ENCODE measurements at regions not wholly inside any gene's neighbourhood (a gene's known extent, or its start where the extent isn't known, plus 50 kb on each side); places are given as distances from the start of the nearest gene placed in this dataset.

DNA sequence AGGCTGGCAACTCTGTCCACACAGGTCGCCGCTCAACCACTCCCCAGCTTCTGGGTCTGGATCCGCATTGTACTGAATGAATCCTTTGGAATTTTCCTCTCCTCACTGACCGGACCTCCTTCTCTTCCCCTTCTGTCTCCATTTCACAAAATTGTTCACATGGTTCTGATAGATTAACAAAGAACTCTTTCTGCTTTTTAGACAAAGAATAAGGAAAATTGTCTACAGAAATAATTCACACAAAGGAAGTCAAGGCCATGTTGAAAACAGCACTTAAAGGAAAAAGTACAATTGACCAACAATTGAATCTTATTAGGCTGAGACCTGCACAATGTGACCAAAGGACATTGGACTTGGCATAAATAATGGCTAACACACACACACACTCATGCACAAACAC, 73.6 kb upstream of the GLI2 start:
- Histone ChIP-seq H3K4me2 (ENCODE audit: low read length) (no peak overlapping the region), H3K79me2 (ENCODE audit: insufficient read depth, low read length) (no peaks in the 10 kb centered on the region), H3K4me3 (ENCODE audit: insufficient read depth, low read depth, low read length) (no peak overlapping the region), H3K4me1 (ENCODE audit: insufficient read depth, low read length) (no peaks in the 10 kb centered on the region), H3K27ac (ENCODE audit: low read depth, low read length) (no peak overlapping the region), H3K27me3 (ENCODE audit: insufficient read depth, low read length) (peaks cover 18% of the 10 kb centered on the region), H3K36me3 (ENCODE audit: insufficient read depth, low read length) (no peaks in the 10 kb centered on the region), H3K9me3 (ENCODE audit: insufficient read depth, low read depth, low read length) (peaks cover 3% of the 10 kb centered on the region), H4K20me1 (ENCODE audit: insufficient read depth, low read length) (no peaks in the 10 kb centered on the region), H2AFZ (ENCODE audit: low read depth, low read length) (no peak overlapping the region), H3K9ac (ENCODE audit: low read length) (no peak overlapping the region)
- Mint-ChIP-seq H3K27me3 (ENCODE audit: low read depth, unreplicated experiment) (peaks cover 38% of the 10 kb centered on the region), H3K36me3 (ENCODE audit: low read depth, unreplicated experiment) (peaks cover 4% of the 10 kb centered on the region), H3K4me1 (ENCODE audit: low read depth, unreplicated experiment) (no peaks in the 10 kb centered on the region), H3K9me3 (ENCODE audit: unreplicated experiment) (peaks cover 33% of the 10 kb centered on the region), H3K27ac (ENCODE audit: unreplicated experiment) (no peak overlapping the region), H3K4me3 (ENCODE audit: unreplicated experiment) (no peak overlapping the region)
- DNase-seq (ENCODE audit: low read depth) (no peak), FAIRE-seq (no peak)
- TF ChIP-seq, protein P1, sequence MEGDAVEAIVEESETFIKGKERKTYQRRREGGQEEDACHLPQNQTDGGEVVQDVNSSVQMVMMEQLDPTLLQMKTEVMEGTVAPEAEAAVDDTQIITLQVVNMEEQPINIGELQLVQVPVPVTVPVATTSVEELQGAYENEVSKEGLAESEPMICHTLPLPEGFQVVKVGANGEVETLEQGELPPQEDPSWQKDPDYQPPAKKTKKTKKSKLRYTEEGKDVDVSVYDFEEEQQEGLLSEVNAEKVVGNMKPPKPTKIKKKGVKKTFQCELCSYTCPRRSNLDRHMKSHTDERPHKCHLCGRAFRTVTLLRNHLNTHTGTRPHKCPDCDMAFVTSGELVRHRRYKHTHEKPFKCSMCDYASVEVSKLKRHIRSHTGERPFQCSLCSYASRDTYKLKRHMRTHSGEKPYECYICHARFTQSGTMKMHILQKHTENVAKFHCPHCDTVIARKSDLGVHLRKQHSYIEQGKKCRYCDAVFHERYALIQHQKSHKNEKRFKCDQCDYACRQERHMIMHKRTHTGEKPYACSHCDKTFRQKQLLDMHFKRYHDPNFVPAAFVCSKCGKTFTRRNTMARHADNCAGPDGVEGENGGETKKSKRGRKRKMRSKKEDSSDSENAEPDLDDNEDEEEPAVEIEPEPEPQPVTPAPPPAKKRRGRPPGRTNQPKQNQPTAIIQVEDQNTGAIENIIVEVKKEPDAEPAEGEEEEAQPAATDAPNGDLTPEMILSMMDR (IDR thresholded peaks at IDR 0.05; ENCODE audit: insufficient read depth, low read depth, low read length), result no peak
- no peak for TF ChIP-seq EZH2 (IDR thresholded peaks at IDR 0.05; ENCODE audit: insufficient read depth, low read length)

DNA sequence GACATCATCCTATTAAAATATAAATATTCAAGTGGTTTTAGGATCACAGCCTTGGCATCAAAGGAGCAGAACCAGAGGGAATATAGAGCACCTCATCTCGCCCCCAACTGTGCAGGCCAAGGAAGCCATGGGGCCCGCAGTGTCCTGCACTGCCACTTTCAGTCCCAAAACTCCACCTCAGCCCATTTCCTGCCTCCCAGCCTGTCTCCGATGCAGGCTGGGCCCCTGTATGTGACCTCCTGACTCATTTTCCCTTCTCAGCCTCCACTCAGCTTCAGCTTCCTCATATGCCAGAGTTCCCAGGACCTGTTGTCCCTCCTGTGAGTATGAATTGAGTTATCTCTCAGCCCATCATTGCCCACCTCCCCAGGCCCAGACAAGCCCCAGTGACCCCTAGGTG, 72.9 kb upstream of the GLI2 start:
- H3K4me3 Mint-ChIP-seq (ENCODE audit: unreplicated experiment), result no peak overlapping the region
- peaks cover 34% of the 10 kb centered on the region for H3K27me3 Mint-ChIP-seq (ENCODE audit: low read depth, unreplicated experiment)
- Histone ChIP-seq H3K27ac (ENCODE audit: low read depth, low read length) (no peak overlapping the region), H3K4me3 (ENCODE audit: insufficient read depth, low read depth, low read length) (no peak overlapping the region), H3K36me3 (ENCODE audit: insufficient read depth, low read length) (no peaks in the 10 kb centered on the region), H3K27me3 (ENCODE audit: insufficient read depth, low read length) (peaks cover 18% of the 10 kb centered on the region), H2AFZ (ENCODE audit: low read depth, low read length) (no peak overlapping the region), H3K4me1 (ENCODE audit: insufficient read depth, low read length) (no peaks in the 10 kb centered on the region), H3K4me2 (ENCODE audit: low read length) (no peak overlapping the region), H3K9ac (ENCODE audit: low read length) (no peak overlapping the region), H3K79me2 (ENCODE audit: insufficient read depth, low read length) (no peaks in the 10 kb centered on the region), H4K20me1 (ENCODE audit: insufficient read depth, low read length) (no peaks in the 10 kb centered on the region), H3K9me3 (ENCODE audit: insufficient read depth, low read depth, low read length) (peaks cover 5% of the 10 kb centered on the region)
- TF ChIP-seq, protein P1 (IDR thresholded peaks at IDR 0.05; ENCODE audit: insufficient read depth, low read depth, low read length), result no peak
- TF ChIP-seq EZH2 (IDR thresholded peaks at IDR 0.05; ENCODE audit: insufficient read depth, low read length), result no peak
- FAIRE-seq (no peak), DNase-seq (ENCODE audit: low read depth) (no peak)
- peaks cover 4% of the 10 kb centered on the region for H3K36me3 Mint-ChIP-seq (ENCODE audit: low read depth, unreplicated experiment)
- peaks cover 37% of the 10 kb centered on the region for H3K9me3 Mint-ChIP-seq (ENCODE audit: unreplicated experiment)
- H3K4me1 Mint-ChIP-seq (ENCODE audit: low read depth, unreplicated experiment), result no peaks in the 10 kb centered on the region
- H3K27ac Mint-ChIP-seq (ENCODE audit: unreplicated experiment), result no peak overlapping the region

DNA sequence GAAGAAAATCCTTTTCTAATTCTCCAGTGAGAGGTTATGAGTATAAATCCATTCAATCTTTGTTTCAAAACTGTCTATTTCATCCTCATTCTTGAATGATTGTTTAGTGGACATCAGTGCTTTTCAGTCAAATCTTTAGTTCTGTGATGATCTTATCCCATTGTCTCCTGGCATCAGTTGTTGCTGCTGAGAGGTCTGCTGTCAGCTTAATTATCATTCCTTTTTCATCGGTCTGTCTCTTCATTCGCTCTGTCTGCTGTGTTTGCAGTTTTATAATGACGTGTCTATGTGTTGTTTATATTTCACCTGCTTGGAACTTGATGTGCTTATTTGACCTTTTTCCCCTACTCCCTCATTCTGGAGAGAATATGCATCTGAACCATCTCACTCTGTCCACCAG, 69.2 kb upstream of the GLI2 start:
- Histone ChIP-seq H3K9ac (ENCODE audit: low read length) (no peak overlapping the region), H2AFZ (ENCODE audit: low read depth, low read length) (no peak overlapping the region), H3K27ac (ENCODE audit: low read depth, low read length) (no peak overlapping the region), H3K79me2 (ENCODE audit: insufficient read depth, low read length) (no peaks in the 10 kb centered on the region), H3K27me3 (ENCODE audit: insufficient read depth, low read length) (peaks cover 5% of the 10 kb centered on the region), H3K4me2 (ENCODE audit: low read length) (no peak overlapping the region), H3K9me3 (ENCODE audit: insufficient read depth, low read depth, low read length) (peaks cover 5% of the 10 kb centered on the region), H3K4me1 (ENCODE audit: insufficient read depth, low read length) (peaks cover 7% of the 10 kb centered on the region), H4K20me1 (ENCODE audit: insufficient read depth, low read length) (no peaks in the 10 kb centered on the region), H3K36me3 (ENCODE audit: insufficient read depth, low read length) (no peaks in the 10 kb centered on the region), H3K4me3 (ENCODE audit: insufficient read depth, low read depth, low read length) (no peak overlapping the region)
- H3K27ac Mint-ChIP-seq (ENCODE audit: unreplicated experiment), result peak overlapping the region; percentile 43
- H3K36me3 Mint-ChIP-seq (ENCODE audit: low read depth, unreplicated experiment), result peaks cover 4% of the 10 kb centered on the region
- H3K4me3 Mint-ChIP-seq (ENCODE audit: unreplicated experiment), result no peak overlapping the region
- H3K27me3 Mint-ChIP-seq (ENCODE audit: low read depth, unreplicated experiment), result peaks cover 35% of the 10 kb centered on the region
- DNase-seq (ENCODE audit: low read depth) (no peak), FAIRE-seq (peak; percentile 43)
- peaks cover 2% of the 10 kb centered on the region for H3K4me1 Mint-ChIP-seq (ENCODE audit: low read depth, unreplicated experiment)
- TF ChIP-seq, protein P1 (IDR thresholded peaks at IDR 0.05; ENCODE audit: insufficient read depth, low read depth, low read length), result no peak
- no peak for TF ChIP-seq EZH2 (IDR thresholded peaks at IDR 0.05; ENCODE audit: insufficient read depth, low read length)
- H3K9me3 Mint-ChIP-seq (ENCODE audit: unreplicated experiment), result peaks cover 48% of the 10 kb centered on the region

Data from astrocyte (in vitro differentiated cells and primary cell).